GOT3 (cell line): ENCODE measurements at regions not wholly inside any gene's neighbourhood (a gene's known extent, or its start where the extent isn't known, plus 50 kb on each side); places are given as distances from the start of the nearest gene placed in this dataset.

ENCODE experiments used
- DNase-seq: peaks from one replicate; lab custom pipeline; 2025; ENCODE audit warnings: mixed read lengths; lab: John Stamatoyannopoulos, UW

DNA sequence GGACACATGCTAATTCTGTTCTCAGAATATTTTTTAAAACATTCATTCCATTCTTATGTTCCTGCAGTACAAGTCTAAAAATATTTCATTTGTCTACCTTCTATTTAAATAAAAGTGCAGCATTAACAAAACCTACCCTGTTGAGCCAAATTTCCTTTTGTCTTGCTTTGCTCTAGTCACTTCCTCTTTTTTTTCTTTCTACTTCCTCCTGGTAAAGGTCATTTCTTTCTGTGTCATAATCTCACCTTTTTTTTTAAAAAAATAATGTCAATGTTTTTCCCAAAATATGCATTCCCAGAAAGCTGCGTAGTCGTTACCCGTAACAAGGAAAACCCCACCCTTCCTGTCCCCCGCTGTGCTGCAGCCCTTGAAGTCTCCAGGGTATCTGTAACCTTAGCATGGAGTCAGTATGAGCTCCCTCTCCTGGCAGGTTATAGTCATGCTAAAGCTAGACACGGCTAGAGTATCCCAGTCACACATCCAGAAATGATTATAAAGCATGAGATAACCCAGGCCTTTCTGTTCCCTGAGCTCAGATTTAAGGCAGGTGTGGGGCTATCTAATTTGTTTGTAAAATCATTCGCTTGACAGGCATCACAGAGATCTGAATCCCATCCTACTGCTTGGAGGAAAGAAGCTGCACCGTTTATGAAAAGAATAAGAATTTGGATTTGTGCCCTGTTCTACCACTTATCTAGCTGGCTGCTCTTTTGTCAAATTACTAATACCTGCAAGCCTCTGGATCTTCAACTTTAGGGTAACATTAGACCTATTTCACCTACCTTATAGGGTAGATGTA, 51.1 kb upstream of the EED start:
- DNase-seq: no peak

DNA sequence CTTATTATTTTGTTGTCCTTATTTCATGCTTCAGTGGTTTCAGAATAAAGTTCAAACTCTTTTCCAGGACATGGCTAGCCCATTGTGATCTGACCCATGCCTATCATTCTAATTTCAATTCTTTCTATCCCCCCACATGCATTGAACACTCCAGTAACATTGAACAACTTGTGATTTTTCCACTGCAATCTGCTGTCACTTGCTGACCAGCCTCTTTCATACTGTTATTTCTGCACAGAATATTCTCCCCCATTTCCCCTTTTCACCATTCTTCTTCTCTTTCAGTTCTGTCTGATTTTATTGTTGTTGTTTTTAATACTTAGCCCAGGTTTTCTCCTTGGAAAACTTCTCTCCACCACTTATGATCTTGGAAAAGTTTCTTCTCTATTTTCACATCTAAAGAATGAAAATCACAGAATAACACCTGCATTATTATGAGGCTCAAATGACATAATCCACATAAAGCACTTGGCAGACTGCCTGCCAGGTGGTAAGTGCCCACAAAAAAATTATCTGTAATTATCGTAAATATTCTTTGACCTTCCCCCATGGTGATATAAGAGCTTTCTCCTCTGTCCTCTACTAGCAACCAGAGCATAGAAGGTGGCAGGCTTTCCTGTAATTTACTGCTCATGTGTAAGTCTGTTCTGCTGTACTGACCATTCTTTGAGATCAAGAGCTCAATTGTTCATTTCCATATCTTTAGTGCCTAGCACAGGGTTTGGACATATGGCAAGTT, 51.9 kb upstream of the EED start:
- no peak for DNase-seq

DNA sequence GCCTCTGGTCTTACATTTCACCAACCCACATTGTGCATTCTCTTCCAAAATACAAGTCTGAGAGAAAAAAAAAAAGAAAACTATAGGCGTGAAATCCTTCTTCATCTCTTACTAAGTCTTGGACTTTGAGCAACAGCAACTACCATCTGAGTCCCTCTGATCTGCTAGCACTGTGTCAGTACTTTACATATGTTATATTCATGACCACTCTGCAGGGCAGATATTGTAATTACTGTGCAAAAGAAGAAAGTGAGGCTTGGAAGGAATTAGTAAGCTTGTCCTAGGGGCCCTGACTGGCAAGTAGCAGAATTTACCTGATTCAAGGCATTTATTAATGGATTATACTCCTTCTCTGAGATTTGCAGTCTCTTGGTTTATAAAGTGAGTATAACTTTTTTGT, 52.7 kb upstream of the EED start:
- DNase-seq: no peak

DNA sequence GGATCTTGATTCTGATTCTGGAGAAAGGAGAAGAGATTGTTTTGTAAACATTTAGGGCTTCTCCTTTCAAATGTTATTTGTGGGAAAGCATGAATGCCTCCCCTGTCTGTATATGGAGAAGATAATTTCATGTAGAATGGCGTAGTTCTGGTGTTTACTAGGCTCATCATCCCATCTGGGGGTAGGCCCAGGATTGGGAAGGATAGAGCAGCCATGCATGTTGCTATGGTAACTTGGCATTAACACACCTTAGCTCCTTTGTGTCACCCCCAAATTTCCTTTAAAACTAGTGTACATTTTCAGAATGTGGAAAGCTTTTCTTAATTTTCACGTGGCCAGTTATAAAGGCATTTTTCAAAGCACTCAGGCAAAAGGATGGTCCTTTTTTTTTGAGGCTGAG, 57.5 kb upstream of the EED start:
- DNase-seq: no peak

DNA sequence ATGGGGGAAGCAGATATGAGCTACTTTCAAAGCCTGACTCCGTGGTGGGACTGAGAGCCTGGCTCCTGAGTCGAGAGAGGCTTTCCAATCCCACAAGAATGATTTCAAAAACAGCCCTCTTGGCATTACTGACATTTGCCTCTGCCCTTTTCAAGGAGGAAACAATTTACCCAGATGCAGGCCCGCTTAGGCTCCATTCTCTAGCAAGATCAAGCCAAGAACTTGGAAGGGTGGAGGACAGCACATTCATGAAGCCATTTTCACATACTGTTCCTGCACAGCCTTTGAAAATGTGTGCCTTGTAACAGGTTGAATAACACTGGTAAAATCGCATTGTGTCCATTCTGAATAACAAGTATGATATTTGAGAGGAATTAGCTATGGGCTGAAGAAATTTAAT, 58.2 kb upstream of the EED start:
- no peak for DNase-seq

DNA sequence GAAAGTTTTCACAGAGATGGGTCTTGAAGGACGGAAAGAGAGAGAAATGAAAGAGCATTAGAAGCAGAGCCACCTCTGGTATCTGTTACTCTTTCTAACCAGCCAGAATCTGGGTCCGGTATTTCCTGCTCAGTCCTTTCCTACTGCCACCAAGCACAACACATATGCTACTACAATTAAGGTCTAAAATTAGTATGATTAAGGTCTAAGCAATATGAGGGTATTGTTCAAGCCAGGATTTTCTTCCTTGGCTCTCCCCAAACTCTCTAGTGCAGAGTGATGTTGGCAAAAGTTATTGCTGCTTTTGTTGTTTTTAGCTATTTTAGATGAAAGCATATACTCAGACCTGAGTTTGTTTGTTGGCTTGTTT, 59.2 kb upstream of the EED start:
- no peak for DNase-seq

DNA sequence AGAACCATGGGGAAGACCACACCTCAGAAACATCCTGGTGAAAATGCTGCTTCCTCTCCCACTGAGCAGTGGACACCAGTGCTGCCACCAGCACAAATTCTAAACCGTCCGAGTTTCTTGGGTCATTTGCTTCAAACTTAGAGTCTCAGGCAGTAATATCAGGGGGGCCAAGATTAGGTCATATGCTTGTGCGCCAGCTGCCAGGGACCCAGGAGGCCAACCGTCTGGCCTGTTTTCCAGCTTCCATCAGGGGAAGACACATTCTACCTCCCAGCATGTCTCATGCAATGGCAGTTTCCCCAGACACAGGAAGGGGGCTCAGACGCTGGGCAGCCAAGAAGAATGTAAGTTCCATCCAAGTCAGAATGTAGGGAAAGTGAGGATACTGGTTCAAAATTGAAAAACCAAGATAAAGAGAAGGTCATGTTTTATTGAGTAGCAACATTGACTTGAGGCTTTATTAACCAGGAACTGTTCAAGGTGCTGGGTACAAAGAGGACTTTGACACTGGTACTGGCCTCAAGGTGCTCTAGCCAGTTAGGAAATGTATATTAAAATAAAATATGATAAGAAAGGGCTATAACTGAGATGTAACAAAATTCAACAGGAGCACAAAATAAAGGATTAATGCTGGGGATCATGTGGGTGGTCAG, 59.7 kb upstream of the EED start:
- no peak for DNase-seq

DNA sequence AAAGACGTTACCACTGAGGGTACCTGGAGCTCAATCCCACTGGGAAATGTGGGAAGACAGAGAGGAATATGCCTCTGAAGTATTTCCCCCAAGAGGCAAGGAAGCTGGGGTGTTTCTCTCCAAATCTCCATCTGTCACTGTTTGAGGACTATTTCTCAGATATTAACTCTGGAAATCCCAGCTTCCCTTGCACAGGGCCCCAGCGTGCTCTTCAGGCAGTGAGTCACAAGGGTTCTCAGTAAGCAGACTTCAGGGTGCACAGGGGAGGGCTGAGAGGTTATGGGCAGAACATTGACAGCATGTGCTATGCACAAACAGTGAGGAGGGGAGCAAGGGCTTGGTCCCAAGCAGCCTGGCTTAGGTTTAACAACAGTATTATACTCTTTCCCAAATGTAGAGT, 60.9 kb upstream of the EED start:
- no peak for DNase-seq

DNA sequence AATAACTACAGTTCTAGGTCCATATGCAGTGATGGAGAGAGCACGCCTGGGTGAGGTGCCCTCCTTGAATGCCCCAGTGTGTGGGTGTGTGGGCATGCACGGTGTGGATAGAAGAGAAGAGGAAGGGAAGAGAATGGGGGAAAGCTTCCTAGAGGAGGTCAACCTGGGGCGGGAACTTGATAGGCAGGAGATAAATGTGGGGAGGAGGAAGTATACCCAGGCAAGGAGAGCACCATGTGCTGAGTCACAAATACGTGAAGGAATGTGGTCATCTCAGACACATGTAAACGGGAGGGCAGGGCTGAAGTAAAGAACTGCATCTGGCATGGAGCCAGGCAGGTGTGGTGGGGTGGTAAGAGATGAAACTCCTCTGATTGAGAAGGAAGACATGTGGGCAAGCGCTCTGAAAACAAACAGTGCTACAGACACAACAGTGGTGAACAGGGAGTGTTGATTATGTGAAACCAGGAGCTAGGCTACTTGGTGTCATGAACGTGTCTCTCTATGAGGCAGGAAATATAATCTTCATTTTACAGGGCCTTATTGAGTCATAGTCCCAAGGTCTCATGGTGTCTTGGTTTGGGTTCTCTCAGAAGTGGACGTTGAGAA, 61.5 kb upstream of the EED start:
- DNase-seq: no peak

DNA sequence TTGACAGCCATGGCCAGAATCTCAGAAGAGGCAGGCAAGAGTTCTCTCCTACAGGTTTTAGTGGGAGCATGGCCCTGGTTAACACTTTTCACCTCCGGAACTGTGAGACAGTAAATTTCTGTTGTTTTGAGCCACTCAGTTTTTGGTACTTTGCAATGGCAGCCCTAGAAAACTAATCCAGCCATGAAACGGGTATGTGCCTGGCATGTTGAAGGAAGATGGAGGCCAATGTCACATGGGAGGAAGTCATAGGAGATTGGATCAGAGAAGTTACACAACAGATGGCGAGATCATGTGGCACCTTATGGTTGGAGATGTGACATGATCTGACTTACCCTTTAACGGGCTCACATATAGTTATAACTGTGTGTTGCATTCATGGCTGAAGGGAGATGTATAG, 63.2 kb upstream of the EED start:
- DNase-seq: no peak

DNA sequence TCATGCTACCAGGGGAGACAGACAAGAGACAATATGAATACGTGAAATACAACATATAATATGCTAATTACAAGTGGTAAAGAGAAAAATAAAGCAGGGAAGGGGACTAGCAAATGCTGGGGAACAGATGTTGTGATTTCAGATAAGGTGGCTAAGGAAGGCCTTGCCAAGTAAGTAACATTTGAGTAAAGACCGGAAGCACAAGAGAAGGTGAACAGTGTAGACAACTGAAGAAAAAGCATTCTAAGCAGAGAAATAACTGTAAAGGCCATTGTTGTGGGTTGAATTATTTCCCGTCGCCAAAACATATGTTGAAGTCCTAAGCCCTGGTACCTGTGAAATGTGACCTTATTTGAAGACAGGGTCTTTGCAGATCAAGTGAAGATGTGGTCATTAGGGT, 63.7 kb upstream of the EED start:
- DNase-seq: no peak

DNA sequence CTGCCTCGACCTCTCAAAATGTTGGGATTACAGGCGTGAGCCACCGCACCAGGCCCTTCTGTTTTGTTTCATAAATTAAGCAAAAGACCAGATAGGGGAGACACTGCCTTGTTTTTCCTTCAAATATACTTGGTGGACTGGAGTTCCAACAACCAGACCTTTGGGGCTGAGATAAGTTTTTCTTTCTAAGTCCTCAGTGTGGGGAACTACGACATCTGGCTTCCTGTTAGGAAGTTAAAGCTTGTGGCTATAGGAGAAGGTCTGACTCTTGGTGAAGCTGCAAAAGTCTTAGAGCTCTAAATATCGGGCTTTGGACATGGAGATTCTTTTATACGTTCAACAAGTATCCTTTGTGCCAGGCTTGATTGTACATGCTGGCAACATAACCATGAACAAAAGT, 64.1 kb upstream of the EED start:
- no peak for DNase-seq

DNA sequence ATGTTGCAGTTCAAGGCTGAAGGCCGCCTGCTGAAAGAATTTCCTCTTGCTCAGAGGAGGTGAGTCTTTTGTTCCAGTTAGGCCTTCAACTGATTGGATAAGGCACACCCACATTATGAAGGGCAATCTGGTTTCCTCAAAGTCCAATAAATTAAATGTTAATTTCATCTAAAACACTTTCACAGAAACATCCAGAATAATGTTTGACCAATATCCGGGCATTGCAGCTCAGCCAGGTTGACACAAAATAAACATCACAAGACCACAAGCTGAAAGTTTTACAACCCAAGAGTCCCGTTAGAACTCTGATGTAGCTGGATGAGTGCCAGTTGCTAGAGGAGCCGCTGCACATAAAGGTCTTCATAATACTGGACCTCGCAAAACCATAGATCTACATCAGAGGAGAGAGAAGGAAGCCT, 64.9 kb upstream of the EED start:
- no peak for DNase-seq

DNA sequence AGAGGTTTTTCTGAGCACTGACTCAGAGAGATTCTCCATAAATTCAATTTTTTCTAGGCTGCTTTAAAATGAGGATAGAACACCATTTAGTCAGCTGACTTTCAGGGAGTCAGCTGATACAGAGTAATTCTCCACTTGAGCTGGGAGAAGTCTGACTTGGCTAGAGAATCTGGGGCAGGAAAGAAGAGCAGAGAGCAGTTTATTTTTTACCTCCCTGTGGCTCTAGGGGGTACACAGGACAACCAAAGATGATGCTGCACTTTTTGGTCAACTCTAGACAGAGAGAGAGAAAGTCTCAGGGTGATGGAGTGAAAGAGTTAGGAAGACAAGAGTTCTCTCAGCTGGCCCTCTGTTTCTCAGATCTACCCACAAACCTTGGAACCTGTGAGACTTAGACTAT, 67.3 kb upstream of the EED start:
- DNase-seq: no peak

DNA sequence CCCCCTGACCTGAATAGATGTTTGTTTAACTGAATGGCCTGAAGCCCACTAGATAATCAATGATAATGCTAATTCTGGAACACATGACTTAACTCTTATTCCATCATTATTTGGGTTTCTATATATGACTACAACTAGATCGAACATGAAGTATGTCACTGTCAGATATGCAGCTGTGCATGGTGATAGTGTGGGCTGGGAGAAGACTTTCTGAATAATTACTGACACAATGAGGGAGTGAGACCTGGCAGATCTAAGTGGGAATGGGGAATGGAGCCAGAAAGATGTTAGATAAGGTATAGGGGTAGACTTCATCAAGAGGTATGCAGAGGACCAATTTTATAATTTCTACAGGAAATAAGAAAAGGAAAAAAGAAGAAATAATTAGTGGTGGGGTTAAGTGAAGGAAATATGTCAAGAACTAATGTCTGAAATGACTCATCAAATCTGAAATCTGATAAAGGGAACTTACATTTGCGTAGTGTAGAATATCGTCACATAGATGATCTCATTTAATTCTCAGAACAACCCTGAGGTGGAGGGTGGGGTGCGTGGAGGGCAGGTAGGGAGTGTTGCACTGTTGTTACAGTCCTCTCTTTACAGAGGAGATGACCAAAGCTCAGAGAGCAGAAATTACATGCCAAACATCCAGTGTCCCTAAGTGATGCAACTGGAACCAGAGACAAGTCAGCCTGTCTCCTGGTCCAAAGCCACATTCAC, 68.2 kb upstream of the EED start:
- no peak for DNase-seq

DNA sequence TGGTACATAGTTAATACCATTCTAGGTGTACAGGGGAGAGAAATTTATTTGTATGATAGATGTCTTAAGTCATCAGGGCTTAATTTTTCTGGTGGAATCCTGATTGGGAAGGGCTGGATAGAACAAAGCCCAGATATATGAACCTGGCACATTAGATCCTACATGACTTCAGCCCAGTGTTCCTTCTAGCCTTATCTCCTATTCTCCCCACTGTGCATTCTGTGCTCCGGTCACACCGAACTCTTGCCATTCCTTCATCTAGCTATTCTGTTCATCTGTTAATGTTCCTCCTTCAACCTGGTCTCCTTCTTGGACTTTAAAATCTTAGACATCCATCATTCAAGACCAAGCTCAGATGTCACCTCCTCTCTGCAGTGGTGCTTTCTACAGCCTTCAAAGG, 68.9 kb upstream of the EED start:
- no peak for DNase-seq

DNA sequence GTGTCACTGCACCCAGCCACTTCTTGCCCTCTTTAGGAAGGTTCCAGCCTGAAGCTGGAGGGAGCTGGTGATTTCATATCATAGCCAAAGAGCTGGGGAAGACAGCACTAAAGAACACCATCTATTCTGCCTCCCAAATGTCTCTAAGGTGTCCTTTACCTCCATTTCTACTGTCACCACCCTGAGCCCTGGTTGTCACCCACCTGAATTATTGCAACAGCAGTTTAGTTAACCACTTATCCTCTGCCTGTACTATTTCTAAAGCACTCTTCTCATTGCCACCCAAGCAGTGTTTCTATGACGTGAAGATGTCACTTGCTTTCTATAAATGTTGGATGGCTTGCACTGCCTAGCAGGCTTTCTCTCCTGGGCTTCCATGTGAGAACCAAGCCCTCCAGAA, 69.4 kb upstream of the EED start:
- DNase-seq: no peak

DNA sequence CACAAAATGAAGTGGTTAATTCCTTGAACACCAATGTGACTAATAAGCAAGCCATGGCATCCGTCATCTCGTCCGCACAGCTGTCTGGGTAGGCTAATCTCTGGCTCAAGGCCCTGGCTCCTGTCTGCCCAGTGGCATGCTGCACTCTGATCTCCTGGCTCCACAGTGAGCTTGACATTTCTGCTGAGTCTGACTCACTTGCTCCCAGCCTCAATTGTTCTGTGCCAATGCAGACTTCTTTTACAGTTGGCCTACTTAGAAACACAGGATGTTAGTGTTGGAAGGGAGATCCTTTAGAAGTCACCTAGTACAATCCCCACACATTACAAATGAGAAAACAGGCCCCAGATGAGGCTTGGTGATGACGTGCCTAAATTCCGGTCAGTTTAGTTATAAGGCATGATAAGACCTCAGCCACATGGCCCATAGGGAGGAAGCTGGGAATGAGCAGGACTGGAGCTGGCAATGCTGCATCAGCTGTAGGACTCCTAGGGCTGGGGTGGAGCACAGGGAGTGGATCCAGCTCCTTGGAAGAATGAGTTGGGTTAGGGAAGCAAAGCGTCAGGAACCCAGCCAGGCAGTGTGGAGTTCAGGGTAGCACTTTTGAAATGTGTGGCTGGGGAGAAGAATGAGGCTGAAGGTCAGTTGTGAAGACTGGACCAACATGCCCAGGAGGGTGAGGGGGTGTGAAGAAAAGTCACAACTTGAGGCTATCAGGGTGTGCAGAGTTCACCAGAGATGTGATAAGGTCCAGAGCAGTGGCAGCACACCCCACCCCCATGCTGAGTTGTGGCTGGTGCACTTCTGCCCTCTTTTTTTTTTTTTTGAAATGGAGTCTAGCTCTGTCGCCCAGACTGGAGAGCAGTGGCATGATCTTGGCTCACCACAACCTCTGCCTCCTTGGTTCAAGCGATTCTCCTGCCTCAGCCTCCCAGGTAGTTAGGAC, 70.2 kb upstream of the EED start:
- peak; percentile 32 for DNase-seq

DNA sequence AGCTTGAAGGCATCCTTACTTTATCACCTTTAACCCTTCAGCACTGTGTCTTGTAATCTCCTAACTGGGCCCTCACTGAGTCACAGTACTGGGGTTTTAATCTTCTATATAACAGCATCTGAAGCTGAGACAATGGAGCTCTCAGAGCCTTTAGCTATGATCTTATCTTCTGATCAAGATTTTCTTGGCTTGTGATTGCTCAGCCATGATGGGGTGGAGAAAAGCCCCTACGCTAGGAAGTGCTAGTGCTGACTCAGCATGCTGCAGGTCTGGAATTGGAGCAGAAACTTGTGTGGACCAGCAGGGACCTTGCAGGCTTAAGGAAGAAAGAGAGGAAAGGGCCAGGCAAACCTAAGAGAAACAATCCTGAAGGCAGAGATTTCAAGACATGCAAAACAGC, 71.7 kb upstream of the EED start:
- DNase-seq: no peak

DNA sequence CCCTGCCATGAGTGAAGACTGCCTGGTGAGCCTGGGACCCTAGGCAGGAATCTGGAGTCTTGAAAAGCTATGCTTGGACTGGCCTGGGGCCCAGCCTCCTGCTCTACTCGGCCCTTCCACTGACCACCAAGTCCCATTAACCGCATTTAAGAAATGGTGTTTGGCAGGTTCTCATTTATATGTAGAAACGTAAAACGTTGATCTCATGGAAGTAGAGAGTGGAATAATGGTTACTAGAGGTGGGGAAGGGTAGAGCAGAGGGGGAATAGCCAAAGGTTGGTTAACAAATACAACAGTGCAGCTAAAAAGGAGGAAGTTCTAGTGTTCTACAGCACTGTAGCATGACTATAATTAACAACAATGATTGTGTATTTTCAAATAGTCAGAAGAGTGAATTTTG, 72.9 kb upstream of the EED start:
- no peak for DNase-seq
